ENCODE measurements at regions not wholly inside any gene's neighbourhood (a gene's known extent, or its start where the extent isn't known, plus 50 kb on each side); places are given as distances from the start of the nearest gene placed in this dataset.

DNA sequence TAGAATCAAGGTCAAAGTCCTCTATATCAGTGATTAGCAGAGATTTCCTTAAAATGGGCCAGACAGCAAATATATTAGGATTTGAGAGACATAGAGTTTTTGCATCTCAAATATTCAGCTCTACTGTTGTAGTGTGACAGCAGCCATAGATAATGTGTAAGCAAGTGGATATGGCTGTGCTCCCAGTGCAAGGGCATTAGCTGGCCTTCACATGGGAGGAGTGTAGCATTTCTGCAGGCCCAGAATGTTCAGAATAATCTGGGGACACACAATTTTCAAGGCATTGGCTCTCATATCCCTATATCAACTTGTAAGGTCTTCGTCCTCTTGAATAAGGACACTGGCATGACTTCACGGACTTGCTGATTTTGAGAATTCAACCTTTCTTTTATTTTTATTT is 402.3 kb upstream of the ADAMTS5 start (continued):
- TF ChIP-seq NRF1 (conservative IDR thresholded peaks at IDR 0.05 in 1 of 2, IDR thresholded peaks at IDR 0.05 in 1 of 2) (no peak), JUN (IDR thresholded peaks at IDR 0.05; ENCODE audit: borderline replicate concordance, low read depth, low read length) (no peak), JUN (CRISPR knock-in tag; IDR thresholded peaks at IDR 0.05; ENCODE audit: borderline replicate concordance) (no peak), RCOR1 (IDR thresholded peaks at IDR 0.05; ENCODE audit: borderline replicate concordance in 1 of 2, low read depth in 2 of 2, low read length in 2 of 2) (no peak), EWSR1 (IDR thresholded peaks at IDR 0.05; ENCODE audit: borderline replicate concordance, low read depth, partially characterized antibody) (no peak)
- TF ChIP-seq, protein P1, sequence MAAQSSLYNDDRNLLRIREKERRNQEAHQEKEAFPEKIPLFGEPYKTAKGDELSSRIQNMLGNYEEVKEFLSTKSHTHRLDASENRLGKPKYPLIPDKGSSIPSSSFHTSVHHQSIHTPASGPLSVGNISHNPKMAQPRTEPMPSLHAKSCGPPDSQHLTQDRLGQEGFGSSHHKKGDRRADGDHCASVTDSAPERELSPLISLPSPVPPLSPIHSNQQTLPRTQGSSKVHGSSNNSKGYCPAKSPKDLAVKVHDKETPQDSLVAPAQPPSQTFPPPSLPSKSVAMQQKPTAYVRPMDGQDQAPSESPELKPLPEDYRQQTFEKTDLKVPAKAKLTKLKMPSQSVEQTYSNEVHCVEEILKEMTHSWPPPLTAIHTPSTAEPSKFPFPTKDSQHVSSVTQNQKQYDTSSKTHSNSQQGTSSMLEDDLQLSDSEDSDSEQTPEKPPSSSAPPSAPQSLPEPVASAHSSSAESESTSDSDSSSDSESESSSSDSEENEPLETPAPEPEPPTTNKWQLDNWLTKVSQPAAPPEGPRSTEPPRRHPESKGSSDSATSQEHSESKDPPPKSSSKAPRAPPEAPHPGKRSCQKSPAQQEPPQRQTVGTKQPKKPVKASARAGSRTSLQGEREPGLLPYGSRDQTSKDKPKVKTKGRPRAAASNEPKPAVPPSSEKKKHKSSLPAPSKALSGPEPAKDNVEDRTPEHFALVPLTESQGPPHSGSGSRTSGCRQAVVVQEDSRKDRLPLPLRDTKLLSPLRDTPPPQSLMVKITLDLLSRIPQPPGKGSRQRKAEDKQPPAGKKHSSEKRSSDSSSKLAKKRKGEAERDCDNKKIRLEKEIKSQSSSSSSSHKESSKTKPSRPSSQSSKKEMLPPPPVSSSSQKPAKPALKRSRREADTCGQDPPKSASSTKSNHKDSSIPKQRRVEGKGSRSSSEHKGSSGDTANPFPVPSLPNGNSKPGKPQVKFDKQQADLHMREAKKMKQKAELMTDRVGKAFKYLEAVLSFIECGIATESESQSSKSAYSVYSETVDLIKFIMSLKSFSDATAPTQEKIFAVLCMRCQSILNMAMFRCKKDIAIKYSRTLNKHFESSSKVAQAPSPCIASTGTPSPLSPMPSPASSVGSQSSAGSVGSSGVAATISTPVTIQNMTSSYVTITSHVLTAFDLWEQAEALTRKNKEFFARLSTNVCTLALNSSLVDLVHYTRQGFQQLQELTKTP (IDR thresholded peaks at IDR 0.05; ENCODE audit: low read depth in 1 of 2, partially characterized antibody in 2 of 2), result no peak
- TF ChIP-seq, protein P2, sequence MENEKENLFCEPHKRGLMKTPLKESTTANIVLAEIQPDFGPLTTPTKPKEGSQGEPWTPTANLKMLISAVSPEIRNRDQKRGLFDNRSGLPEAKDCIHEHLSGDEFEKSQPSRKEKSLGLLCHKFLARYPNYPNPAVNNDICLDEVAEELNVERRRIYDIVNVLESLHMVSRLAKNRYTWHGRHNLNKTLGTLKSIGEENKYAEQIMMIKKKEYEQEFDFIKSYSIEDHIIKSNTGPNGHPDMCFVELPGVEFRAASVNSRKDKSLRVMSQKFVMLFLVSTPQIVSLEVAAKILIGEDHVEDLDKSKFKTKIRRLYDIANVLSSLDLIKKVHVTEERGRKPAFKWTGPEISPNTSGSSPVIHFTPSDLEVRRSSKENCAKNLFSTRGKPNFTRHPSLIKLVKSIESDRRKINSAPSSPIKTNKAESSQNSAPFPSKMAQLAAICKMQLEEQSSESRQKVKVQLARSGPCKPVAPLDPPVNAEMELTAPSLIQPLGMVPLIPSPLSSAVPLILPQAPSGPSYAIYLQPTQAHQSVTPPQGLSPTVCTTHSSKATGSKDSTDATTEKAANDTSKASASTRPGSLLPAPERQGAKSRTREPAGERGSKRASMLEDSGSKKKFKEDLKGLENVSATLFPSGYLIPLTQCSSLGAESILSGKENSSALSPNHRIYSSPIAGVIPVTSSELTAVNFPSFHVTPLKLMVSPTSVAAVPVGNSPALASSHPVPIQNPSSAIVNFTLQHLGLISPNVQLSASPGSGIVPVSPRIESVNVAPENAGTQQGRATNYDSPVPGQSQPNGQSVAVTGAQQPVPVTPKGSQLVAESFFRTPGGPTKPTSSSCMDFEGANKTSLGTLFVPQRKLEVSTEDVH (IDR thresholded peaks at IDR 0.05; ENCODE audit: low read depth, partially characterized antibody), result no peak
